ENCODE measurements at regions not wholly inside any gene's neighbourhood (a gene's known extent, or its start where the extent isn't known, plus 50 kb on each side); places are given as distances from the start of the nearest gene placed in this dataset.

GRCh38 chr2:103942199-103942598 lies 911.7 kb upstream of the POU3F3 start:
- H3K4me3 ChIP-seq (ENCODE audit: control insufficient read depth, low read depth, low read length): no peak overlapping the region
- TF ChIP-seq CTCF (conservative IDR thresholded peaks at IDR 0.05; ENCODE audit: control insufficient read depth, insufficient read depth, low read depth, low read length): no peak
- DNase-seq (ENCODE audit: low read depth): no peak

GRCh38 chr2:103945083-103945482 lies 908.8 kb upstream of the POU3F3 start:
- DNase-seq (ENCODE audit: low read depth): no peak
- TF ChIP-seq CTCF (conservative IDR thresholded peaks at IDR 0.05; ENCODE audit: control insufficient read depth, insufficient read depth, low read depth, low read length): no peak
- no peak overlapping the region for H3K4me3 ChIP-seq (ENCODE audit: control insufficient read depth, low read depth, low read length)

- H3K4me3 ChIP-seq (ENCODE audit: control insufficient read depth, low read depth, low read length): no peak overlapping the region
- DNase-seq (ENCODE audit: low read depth): peak; percentile 18
- TF ChIP-seq CTCF (conservative IDR thresholded peaks at IDR 0.05; ENCODE audit: control insufficient read depth, insufficient read depth, low read depth, low read length): peak; percentile 54
Measured at GRCh38 chr2:103959174-103960128, 894.5 kb upstream of the POU3F3 start.

GRCh38 chr2:103960129-103960513 lies 893.8 kb upstream of the POU3F3 start:
- DNase-seq (ENCODE audit: low read depth): no peak
- TF ChIP-seq CTCF (conservative IDR thresholded peaks at IDR 0.05; ENCODE audit: control insufficient read depth, insufficient read depth, low read depth, low read length): no peak
- H3K4me3 ChIP-seq (ENCODE audit: control insufficient read depth, low read depth, low read length): no peak overlapping the region

GRCh38 chr2:103960951-103961350 lies 893.0 kb upstream of the POU3F3 start:
- no peak overlapping the region for H3K4me3 ChIP-seq (ENCODE audit: control insufficient read depth, low read depth, low read length)
- TF ChIP-seq CTCF (conservative IDR thresholded peaks at IDR 0.05; ENCODE audit: control insufficient read depth, insufficient read depth, low read depth, low read length): no peak
- no peak for DNase-seq (ENCODE audit: low read depth)

GRCh38 chr2:103961862-103962261 lies 892.1 kb upstream of the POU3F3 start:
- TF ChIP-seq CTCF (conservative IDR thresholded peaks at IDR 0.05; ENCODE audit: control insufficient read depth, insufficient read depth, low read depth, low read length): no peak
- no peak for DNase-seq (ENCODE audit: low read depth)
- no peak overlapping the region for H3K4me3 ChIP-seq (ENCODE audit: control insufficient read depth, low read depth, low read length)
